Urinary bladder (tissue), 3 donors: ENCODE measurements at regions not wholly inside any gene's neighbourhood (a gene's known extent, or its start where the extent isn't known, plus 50 kb on each side); places are given as distances from the start of the nearest gene placed in this dataset.
A peak's percentile ranks its signal among the peaks of the same experiment; 100 is the strongest.
"Not testable (repeated sequence)": the region's sequence is repeated elsewhere in the genome, so short reads cannot be mapped to it uniquely, and the experiment has no call there.

Experiments used
- DNase-seq: peaks from one replicate; pipeline ENCODE4 v3.0.0-alpha.2; 2015; ENCODE audit errors: extremely low spot score
- H3K27ac ChIP-seq: one replicate; pipeline ENCODE4 v1.5.1; 2013; ENCODE audit warnings: low read depth, mild to moderate bottlenecking, moderate library complexity
- H3K36me3 ChIP-seq: one replicate; pipeline ENCODE4 v1.6.1; 2013; ENCODE audit warnings: mild to moderate bottlenecking, moderate library complexity; ENCODE audit not compliant: insufficient read depth
- H3K4me1 ChIP-seq: one replicate; pipeline ENCODE4 v1.6.1; 2013; ENCODE audit warnings: mild to moderate bottlenecking, moderate library complexity; ENCODE audit not compliant: insufficient read depth
- H3K4me3 ChIP-seq: one replicate; pipeline ENCODE4 v1.5.1; 2013; ENCODE audit warnings: low read depth, low read length
- WGBS: extraction: QIAGEN DNeasy Blood & Tissue Kit; methylation state at CpG from one replicate; pipeline ENCODE4 v1.1.7; 2013; 5-methylcytosine and 5-hydroxymethylcytosine counted together
- donor health status: healthy with polysubstance abuse.
- donor health status: healthy.

- no peak overlapping the region for H3K27ac ChIP-seq
- DNase-seq = no peak
- no peaks in the 10 kb centered on the region for H3K4me1 ChIP-seq
- no peak overlapping the region for H3K4me3 ChIP-seq
- no peaks in the 10 kb centered on the region for H3K36me3 ChIP-seq
These were observed 147.1 kb downstream of the OR2B2 start for GRCh38 chr6:27765028-27765590.

- no peak overlapping the region for H3K27ac ChIP-seq
- no peak overlapping the region for H3K4me3 ChIP-seq
- DNase-seq = no peak
- 51% methylated on average over 7 of the region's 7 CpGs for WGBS
- H3K36me3 ChIP-seq = no peaks in the 10 kb centered on the region
- H3K4me1 ChIP-seq = no peaks in the 10 kb centered on the region
These were observed 150.8 kb downstream of the OR2B2 start for GRCh38 chr6:27761391-27761790.

- Histone ChIP-seq H3K36me3 (no peaks in the 10 kb centered on the region), H3K4me1 (no peaks in the 10 kb centered on the region), H3K27ac (no peak overlapping the region), H3K4me3 (no peak overlapping the region)
- no peak for DNase-seq
- 63% methylated on average over 2 of the region's 2 CpGs for WGBS
These were observed 151.7 kb downstream of the OR2B2 start for GRCh38 chr6:27760464-27760863.

- no peak overlapping the region for H3K4me3 ChIP-seq
- 71% methylated on average over 1 of the region's 1 CpG for WGBS
- no peak for DNase-seq
- no peak overlapping the region for H3K27ac ChIP-seq
- H3K36me3 ChIP-seq = no peaks in the 10 kb centered on the region
- no peaks in the 10 kb centered on the region for H3K4me1 ChIP-seq
These were observed 152.3 kb downstream of the OR2B2 start for GRCh38 chr6:27759930-27760329.

GRCh38 chr6:27758491-27758890, 153.7 kb downstream of the OR2B2 start:
- Histone ChIP-seq H3K4me3 (no peak overlapping the region), H3K27ac (no peak overlapping the region), H3K4me1 (no peaks in the 10 kb centered on the region), H3K36me3 (no peaks in the 10 kb centered on the region)
- WGBS = 61% methylated on average over 10 of the region's 10 CpGs
- no peak for DNase-seq

GRCh38 chr6:27757307-27757706, 154.9 kb downstream of the OR2B2 start:
- no peak overlapping the region for H3K27ac ChIP-seq

GRCh38 chr6:27755768-27756167, 156.4 kb downstream of the OR2B2 start:
- Histone ChIP-seq H3K36me3 (no peaks in the 10 kb centered on the region), H3K4me3 (no peak overlapping the region), H3K4me1 (no peaks in the 10 kb centered on the region), H3K27ac (no peak overlapping the region)
- no peak for DNase-seq
- WGBS = 88% methylated on average over 4 of the region's 4 CpGs

More at GRCh38 chr6:27757307-27757706, 154.9 kb downstream of the OR2B2 start:
- Histone ChIP-seq H3K4me1 (no peaks in the 10 kb centered on the region), H3K36me3 (no peaks in the 10 kb centered on the region), H3K4me3 (no peak overlapping the region)
- no peak for DNase-seq
- 13% methylated on average over 30 of the region's 30 CpGs for WGBS

- no peaks in the 10 kb centered on the region for H3K4me1 ChIP-seq
- H3K36me3 ChIP-seq = no peaks in the 10 kb centered on the region
- 10% methylated on average over 1 of the region's 1 CpG for WGBS
- no peak overlapping the region for H3K27ac ChIP-seq
- H3K4me3 ChIP-seq = no peak overlapping the region
- DNase-seq = no peak
These were observed 157.8 kb downstream of the OR2B2 start for GRCh38 chr6:27754408-27754782.

- H3K4me3 ChIP-seq = peak overlapping the region; percentile 37
- peak; percentile 45 for DNase-seq
- H3K4me1 ChIP-seq = no peaks in the 10 kb centered on the region
- no peaks in the 10 kb centered on the region for H3K36me3 ChIP-seq
- WGBS = under 1% methylated on average over 12 of the region's 12 CpGs
- no peak overlapping the region for H3K27ac ChIP-seq
These were observed 158.4 kb downstream of the OR2B2 start for GRCh38 chr6:27753668-27754407.

GRCh38 chr6:27752038-27752885, 159.9 kb downstream of the OR2B2 start:
- Histone ChIP-seq H3K4me3 (peak overlapping the region; percentile 48), H3K4me1 (no peaks in the 10 kb centered on the region), H3K36me3 (no peaks in the 10 kb centered on the region), H3K27ac (no peak overlapping the region)
- DNase-seq = peak; percentile 90
- WGBS = 11% methylated on average over 24 of the region's 24 CpGs

GRCh38 chr6:27748661-27749060, 163.5 kb downstream of the OR2B2 start:
- DNase-seq = no peak
- no peak overlapping the region for H3K27ac ChIP-seq
- H3K4me1 ChIP-seq = no peaks in the 10 kb centered on the region
- WGBS = 83% methylated on average over 7 of the region's 7 CpGs
- H3K36me3 ChIP-seq = no peaks in the 10 kb centered on the region
- no peak overlapping the region for H3K4me3 ChIP-seq

GRCh38 chr6:27747637-27748036, 164.6 kb downstream of the OR2B2 start:
- DNase-seq = no peak
- WGBS = 74% methylated on average over 6 of the region's 6 CpGs

GRCh38 chr6:27746860-27747259, 165.3 kb downstream of the OR2B2 start:
- H3K4me1 ChIP-seq, H3K4me3 ChIP-seq, DNase-seq, H3K36me3 ChIP-seq, H3K27ac ChIP-seq: not testable (repeated sequence)
- 41% methylated on average over 4 of the region's 4 CpGs for WGBS

More at GRCh38 chr6:27747637-27748036, 164.6 kb downstream of the OR2B2 start:
- no peaks in the 10 kb centered on the region for H3K36me3 ChIP-seq
- no peaks in the 10 kb centered on the region for H3K4me1 ChIP-seq
- H3K4me3 ChIP-seq = no peak overlapping the region
- H3K27ac ChIP-seq = no peak overlapping the region

- DNase-seq = no peak
- Histone ChIP-seq H3K27ac (no peak overlapping the region), H3K4me1 (no peaks in the 10 kb centered on the region), H3K4me3 (no peak overlapping the region), H3K36me3 (no peaks in the 10 kb centered on the region)
- 10% methylated on average over 7 of the region's 7 CpGs for WGBS
These were observed 168.4 kb downstream of the OR2B2 start for GRCh38 chr6:27743787-27744186.
